GM23338 (cell line): ENCODE measurements at regions not wholly inside any gene's neighbourhood (a gene's known extent, or its start where the extent isn't known, plus 50 kb on each side); places are given as distances from the start of the nearest gene placed in this dataset.

ENCODE experiments used
- ATAC-seq: fragments of 200-7000 bp; cut with Tn5 transposase; 3 replicates; pipeline ENCODE4 v1.9.1; 2020
- DNase-seq: peaks from one replicate; pipeline ENCODE4 v3.0.0-alpha.2; 2015; ENCODE audit warnings: low spot score
- H2AFZ ChIP-seq: fragments of 200-600 bp; sonication (generic); 2 replicates; pipeline ENCODE4 v1.8.0; 2016; ENCODE audit warnings: antibody characterized with exemption, mild to moderate bottlenecking, moderate library complexity
- H3F3A ChIP-seq: fragments of 200-600 bp; sonication (generic); replicated peaks from 2 replicates; pipeline ENCODE4 v1.8.0; 2017; ENCODE audit warnings: antibody characterized with exemption, mixed run types, low read depth
- H3K27ac ChIP-seq: fragments of 200-600 bp; sonication (generic); 2 replicates; pipeline ENCODE4 v1.6.1; 2016; ENCODE audit warnings: low read depth
- H3K27me3 ChIP-seq: fragments of 200-600 bp; sonication (generic); 2 replicates; pipeline ENCODE4 v1.8.0; 2016; ENCODE audit warnings: mild to moderate bottlenecking, mixed run types, moderate library complexity; ENCODE audit not compliant: insufficient read depth
- H3K36me3 ChIP-seq: fragments of 200-600 bp; sonication (generic); 2 replicates; pipeline ENCODE4 v1.8.0; 2016; ENCODE audit warnings: mild to moderate bottlenecking; ENCODE audit not compliant: insufficient read depth
- H3K4me1 ChIP-seq: fragments of 200-600 bp; sonication (generic); 2 replicates; pipeline ENCODE4 v1.8.0; 2016; ENCODE audit warnings: mild to moderate bottlenecking, moderate library complexity; ENCODE audit not compliant: insufficient read depth
- H3K4me2 ChIP-seq: fragments of 200-600 bp; sonication (generic); 2 replicates; pipeline ENCODE4 v1.7.1; 2017; ENCODE audit warnings: mixed run types
- H3K4me3 ChIP-seq: fragments of 200-600 bp; sonication (generic); 2 replicates; pipeline ENCODE4 v1.6.1; 2016; ENCODE audit warnings: mixed run types
- H3K79me2 ChIP-seq: fragments of 200-600 bp; sonication (generic); replicated peaks from 2 replicates; pipeline ENCODE4 v1.8.0; 2017; ENCODE audit warnings: mild to moderate bottlenecking; ENCODE audit not compliant: insufficient read depth
- H3K9me2 ChIP-seq: fragments of 200-600 bp; sonication (generic); 2 replicates; pipeline ENCODE4 v1.8.0; 2017; ENCODE audit not compliant: insufficient read depth
- H4K20me1 ChIP-seq: fragments of 200-600 bp; sonication (generic); replicated peaks from 2 replicates; pipeline ENCODE4 v1.8.0; 2017; ENCODE audit warnings: mild to moderate bottlenecking; ENCODE audit not compliant: insufficient read depth
- H3K27ac Mint-ChIP-seq: 2 replicates; pipeline ENCODE4 v1.8.0; 2020; ENCODE audit warnings: inconsistent platforms, mild to moderate bottlenecking, moderate library complexity, mixed read lengths
- H3K27me3 Mint-ChIP-seq: 3 replicates; pipeline ENCODE4 v1.8.0; 2022; ENCODE audit warnings: low read depth, mild to moderate bottlenecking, moderate library complexity, mixed read lengths, inconsistent platforms; ENCODE audit not compliant: insufficient read depth, poor library complexity
- H3K36me3 Mint-ChIP-seq: 3 replicates; pipeline ENCODE4 v1.8.0; 2021; ENCODE audit warnings: low read depth, mild to moderate bottlenecking, inconsistent platforms, moderate library complexity, mixed read lengths
- H3K4me1 Mint-ChIP-seq: 3 replicates; pipeline ENCODE4 v1.8.0; 2020; ENCODE audit warnings: mild to moderate bottlenecking, inconsistent platforms, mixed read lengths
- H3K4me3 Mint-ChIP-seq: 3 replicates; pipeline ENCODE4 v1.8.0; 2021; ENCODE audit warnings: moderate library complexity, mild to moderate bottlenecking, inconsistent platforms, mixed read lengths
- H3K9me3 Mint-ChIP-seq: 3 replicates; pipeline ENCODE4 v1.8.0; 2020; ENCODE audit warnings: moderate library complexity, mild to moderate bottlenecking, inconsistent platforms, mixed read lengths
- CREB1 ChIP-seq: fragments of 250-450 bp; sonication (Bioruptor Pico); IDR thresholded peaks from 2 replicates; pipeline ENCODE4 v1.5.0; 2020; ENCODE audit warnings: low read depth, mild to moderate bottlenecking, moderate library complexity
- CTCF ChIP-seq, 2 experiments: fragments of 200-600 bp in 1 of 2; sonication (generic) in 1 of 2; conservative IDR thresholded peaks; 2 replicates each; pipeline versions ENCODE4 v1.5.1 to v1.6.1; 2016 to 2017; ENCODE audit warnings: antibody characterized with exemption in 2 of 2, low read depth in 2 of 2, mild to moderate bottlenecking in 2 of 2, moderate library complexity in 1 of 2
- ETS1 ChIP-seq: IDR thresholded peaks from 2 replicates; pipeline ENCODE4 v1.6.1; 2016; ENCODE audit warnings: antibody characterized with exemption
- EZH2 ChIP-seq: fragments of 200-600 bp; sonication (generic); IDR thresholded peaks from one replicate; pipeline ENCODE4 v1.8.0; 2017; ENCODE audit warnings: antibody characterized with exemption, mild to moderate bottlenecking, low read depth; ENCODE audit not compliant: unreplicated experiment
- EZH2phosphoT487 ChIP-seq: fragments of 200-600 bp; sonication (generic); IDR thresholded peaks from one replicate; pipeline ENCODE4 v1.8.1; 2018; ENCODE audit warnings: antibody characterized with exemption; ENCODE audit not compliant: unreplicated experiment
- JUNB ChIP-seq: IDR thresholded peaks from one replicate; pipeline ENCODE4 v1.6.1; 2016; ENCODE audit warnings: antibody characterized with exemption; ENCODE audit not compliant: unreplicated experiment
- NANOG ChIP-seq: IDR thresholded peaks from 2 replicates; pipeline ENCODE4 v1.6.1; 2016; ENCODE audit warnings: antibody characterized with exemption, borderline replicate concordance
- POLR2AphosphoS5 ChIP-seq: IDR thresholded peaks from 2 replicates; pipeline ENCODE4 v1.6.1; 2016; ENCODE audit warnings: antibody characterized with exemption, low read depth
- REST ChIP-seq: IDR thresholded peaks from one replicate; pipeline ENCODE4 v1.6.1; 2018; ENCODE audit warnings: antibody characterized with exemption; ENCODE audit not compliant: unreplicated experiment
- STAT1 ChIP-seq: IDR thresholded peaks from one replicate; pipeline ENCODE4 v1.6.1; 2016; ENCODE audit warnings: antibody characterized with exemption; ENCODE audit not compliant: unreplicated experiment
- ZNF114 ChIP-seq: fragments of 250-450 bp; sonication (Bioruptor Pico); IDR thresholded peaks from 2 replicates; pipeline ENCODE4 v1.5.0; 2020; ENCODE audit warnings: mild to moderate bottlenecking, moderate library complexity
- ZNF331 ChIP-seq: fragments of 250-450 bp; sonication (Bioruptor Pico); IDR thresholded peaks from 2 replicates; pipeline ENCODE4 v1.5.0; 2020; ENCODE audit warnings: low read depth, mild to moderate bottlenecking, moderate library complexity
- ZNF462 ChIP-seq: fragments of 250-450 bp; sonication (Bioruptor Pico); IDR thresholded peaks from 2 replicates; pipeline ENCODE4 v1.5.0; 2020; ENCODE audit warnings: mild to moderate bottlenecking, moderate library complexity

- Histone ChIP-seq H3K79me2 (no peaks in the 10 kb centered on the region), H3K27ac (no peak overlapping the region), H3K9me2 (peaks cover 9% of the 10 kb centered on the region; the same call in 1 of the 2 replicates), H3F3A (no peaks in the 10 kb centered on the region), H3K36me3 (no peaks in the 10 kb centered on the region), H3K4me2 (no peak overlapping the region), H3K27me3 (no peaks in the 10 kb centered on the region), H3K4me1 (0 out of 2 replicates have a peak, but pooled peaks cover 4% of the 10 kb centered on the region), H3K4me3 (no peak overlapping the region), H4K20me1 (no peaks in the 10 kb centered on the region), H2AFZ (no peak overlapping the region)
- Mint-ChIP-seq H3K27ac (no peak overlapping the region), H3K9me3 (no peaks in the 10 kb centered on the region; the same call in 2 of the 3 replicates), H3K4me1 (peaks cover 10% of the 10 kb centered on the region), H3K36me3 (no peaks in the 10 kb centered on the region), H3K27me3 (peaks cover 2% of the 10 kb centered on the region), H3K4me3 (no peak overlapping the region)
- TF ChIP-seq NANOG = no peak
- TF ChIP-seq ZNF114 (CRISPR knock-in tag) = no peak
- no peak for TF ChIP-seq STAT1
- no peak for TF ChIP-seq ETS1
- no peak for TF ChIP-seq REST
- no peak for TF ChIP-seq JUNB
- TF ChIP-seq ZNF331 (CRISPR knock-in tag) = no peak
- TF ChIP-seq POLR2AphosphoS5 = no peak
- TF ChIP-seq CREB1 (CRISPR knock-in tag) = no peak
- TF ChIP-seq ZNF462 = no peak
- TF ChIP-seq EZH2phosphoT487 = no peak
- TF ChIP-seq EZH2 = no peak
- no peak for TF ChIP-seq CTCF (conservative IDR thresholded peaks at IDR 0.05; ENCODE audit: low read depth in 2 of 2)
- DNase-seq (no peak), ATAC-seq (no peak)
Measured at GRCh38 chr1:58282623-58283387, 263.7 kb downstream of the OMA1 start.
